Stomach (tissue), 4 donors: ENCODE measurements at regions not wholly inside any gene's neighbourhood (a gene's known extent, or its start where the extent isn't known, plus 50 kb on each side); places are given as distances from the start of the nearest gene placed in this dataset.

Experiments used
- POLR2A ChIP-seq, 4 donors: fragments of 450-650 bp; IDR thresholded peaks; one replicate each; pipeline ENCODE4 v1.6.1; 2016; ENCODE audit warnings: antibody characterized with exemption in 4 of 4, control low read depth in 2 of 4, mild to moderate bottlenecking in 1 of 4, moderate library complexity in 1 of 4
- TF ChIP-seq, protein P1 (sequence below), 7 experiments: fragments of 450-650 bp in 4 of 7; fragments of 200-600 bp in 3 of 7; sonication (generic) in 3 of 7; IDR thresholded peaks; one replicate each; pipeline ENCODE4 v1.5.1; 2016 to 2019; ENCODE audit warnings: antibody characterized with exemption in 7 of 7, control low read depth in 2 of 7, mild to moderate bottlenecking in 1 of 7

DNA sequence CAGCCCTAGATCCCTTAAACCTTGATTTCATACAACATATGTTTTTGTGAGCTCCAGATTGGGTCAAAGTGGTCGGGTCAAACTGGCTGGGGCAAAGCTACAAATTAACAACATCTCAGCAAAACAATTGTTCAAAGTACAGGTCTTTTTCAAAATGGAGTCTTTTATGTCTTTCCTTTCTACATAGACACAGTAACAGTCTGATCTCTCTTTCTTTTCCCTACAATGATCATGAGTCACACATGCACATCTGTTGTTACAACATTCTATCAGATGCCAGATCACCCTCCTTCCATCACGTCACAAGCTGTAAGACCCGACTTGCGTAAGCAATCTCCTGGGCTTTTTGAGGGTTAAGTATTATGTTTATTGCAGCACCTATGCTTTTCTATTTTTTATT is 55.1 kb downstream of the RHOB start:
- TF ChIP-seq, protein P1, sequence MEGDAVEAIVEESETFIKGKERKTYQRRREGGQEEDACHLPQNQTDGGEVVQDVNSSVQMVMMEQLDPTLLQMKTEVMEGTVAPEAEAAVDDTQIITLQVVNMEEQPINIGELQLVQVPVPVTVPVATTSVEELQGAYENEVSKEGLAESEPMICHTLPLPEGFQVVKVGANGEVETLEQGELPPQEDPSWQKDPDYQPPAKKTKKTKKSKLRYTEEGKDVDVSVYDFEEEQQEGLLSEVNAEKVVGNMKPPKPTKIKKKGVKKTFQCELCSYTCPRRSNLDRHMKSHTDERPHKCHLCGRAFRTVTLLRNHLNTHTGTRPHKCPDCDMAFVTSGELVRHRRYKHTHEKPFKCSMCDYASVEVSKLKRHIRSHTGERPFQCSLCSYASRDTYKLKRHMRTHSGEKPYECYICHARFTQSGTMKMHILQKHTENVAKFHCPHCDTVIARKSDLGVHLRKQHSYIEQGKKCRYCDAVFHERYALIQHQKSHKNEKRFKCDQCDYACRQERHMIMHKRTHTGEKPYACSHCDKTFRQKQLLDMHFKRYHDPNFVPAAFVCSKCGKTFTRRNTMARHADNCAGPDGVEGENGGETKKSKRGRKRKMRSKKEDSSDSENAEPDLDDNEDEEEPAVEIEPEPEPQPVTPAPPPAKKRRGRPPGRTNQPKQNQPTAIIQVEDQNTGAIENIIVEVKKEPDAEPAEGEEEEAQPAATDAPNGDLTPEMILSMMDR (IDR thresholded peaks at IDR 0.05), result no peak
- no peak for TF ChIP-seq POLR2A (IDR thresholded peaks at IDR 0.05)
